ENCODE measurements at regions not wholly inside any gene's neighbourhood (a gene's known extent, or its start where the extent isn't known, plus 50 kb on each side); places are given as distances from the start of the nearest gene placed in this dataset.

- no peak for DNase-seq (ENCODE audit: extremely low read depth, low read depth, low spot score)
These were observed 54.4 kb upstream of the PIK3R1 start for GRCh38 chr5:68161156-68161555.

- DNase-seq (ENCODE audit: extremely low read depth, low read depth, low spot score) = no peak
These were observed 56.2 kb upstream of the PIK3R1 start for GRCh38 chr5:68159224-68159951.

- no peak for DNase-seq (ENCODE audit: extremely low read depth, low read depth, low spot score)
These were observed 59.6 kb upstream of the PIK3R1 start for GRCh38 chr5:68155940-68156339.

GRCh38 chr5:68154119-68154857, 61.3 kb upstream of the PIK3R1 start:
- no peak for DNase-seq (ENCODE audit: extremely low read depth, low read depth, low spot score)

- DNase-seq (ENCODE audit: extremely low read depth, low read depth, low spot score) = no peak
These were observed 63.7 kb upstream of the PIK3R1 start for GRCh38 chr5:68151812-68152211.

GRCh38 chr5:68149189-68149588, 66.4 kb upstream of the PIK3R1 start:
- DNase-seq (ENCODE audit: extremely low read depth, low read depth, low spot score) = no peak

- no peak for DNase-seq (ENCODE audit: extremely low read depth, low read depth, low spot score)
These were observed 67.5 kb upstream of the PIK3R1 start for GRCh38 chr5:68148096-68148495.

GRCh38 chr5:68147659-68148058, 67.9 kb upstream of the PIK3R1 start:
- no peak for DNase-seq (ENCODE audit: extremely low read depth, low read depth, low spot score)

GRCh38 chr5:68141494-68141893, 74.1 kb upstream of the PIK3R1 start:
- no peak for DNase-seq (ENCODE audit: extremely low read depth, low read depth, low spot score)

- DNase-seq (ENCODE audit: extremely low read depth, low read depth, low spot score) = no peak
These were observed 74.8 kb upstream of the PIK3R1 start for GRCh38 chr5:68140763-68141162.

GRCh38 chr5:68139611-68140441, 75.7 kb upstream of the PIK3R1 start:
- no peak for DNase-seq (ENCODE audit: extremely low read depth, low read depth, low spot score)

GRCh38 chr5:68137511-68138140, 77.9 kb upstream of the PIK3R1 start:
- DNase-seq (ENCODE audit: extremely low read depth, low read depth, low spot score) = no peak

- DNase-seq (ENCODE audit: extremely low read depth, low read depth, low spot score) = no peak
These were observed 80.8 kb upstream of the PIK3R1 start for GRCh38 chr5:68134669-68135313.

GRCh38 chr5:68134033-68134668, 81.4 kb upstream of the PIK3R1 start:
- no peak for DNase-seq (ENCODE audit: extremely low read depth, low read depth, low spot score)

- no peak for DNase-seq (ENCODE audit: extremely low read depth, low read depth, low spot score)
These were observed 85.3 kb upstream of the PIK3R1 start for GRCh38 chr5:68130253-68130652.

GRCh38 chr5:68129364-68129763, 86.2 kb upstream of the PIK3R1 start:
- DNase-seq (ENCODE audit: extremely low read depth, low read depth, low spot score) = no peak

- no peak for DNase-seq (ENCODE audit: extremely low read depth, low read depth, low spot score)
These were observed 88.7 kb upstream of the PIK3R1 start for GRCh38 chr5:68126886-68127285.

GRCh38 chr5:68122439-68123328, 92.9 kb upstream of the PIK3R1 start:
- no peak for DNase-seq (ENCODE audit: extremely low read depth, low read depth, low spot score)

- DNase-seq (ENCODE audit: extremely low read depth, low read depth, low spot score) = no peak
These were observed 98.6 kb upstream of the PIK3R1 start for GRCh38 chr5:68116868-68117411.

Measured in glomerular endothelial cell (primary cell).